ENCODE measurements at regions not wholly inside any gene's neighbourhood (a gene's known extent, or its start where the extent isn't known, plus 50 kb on each side); places are given as distances from the start of the nearest gene placed in this dataset.

DNA sequence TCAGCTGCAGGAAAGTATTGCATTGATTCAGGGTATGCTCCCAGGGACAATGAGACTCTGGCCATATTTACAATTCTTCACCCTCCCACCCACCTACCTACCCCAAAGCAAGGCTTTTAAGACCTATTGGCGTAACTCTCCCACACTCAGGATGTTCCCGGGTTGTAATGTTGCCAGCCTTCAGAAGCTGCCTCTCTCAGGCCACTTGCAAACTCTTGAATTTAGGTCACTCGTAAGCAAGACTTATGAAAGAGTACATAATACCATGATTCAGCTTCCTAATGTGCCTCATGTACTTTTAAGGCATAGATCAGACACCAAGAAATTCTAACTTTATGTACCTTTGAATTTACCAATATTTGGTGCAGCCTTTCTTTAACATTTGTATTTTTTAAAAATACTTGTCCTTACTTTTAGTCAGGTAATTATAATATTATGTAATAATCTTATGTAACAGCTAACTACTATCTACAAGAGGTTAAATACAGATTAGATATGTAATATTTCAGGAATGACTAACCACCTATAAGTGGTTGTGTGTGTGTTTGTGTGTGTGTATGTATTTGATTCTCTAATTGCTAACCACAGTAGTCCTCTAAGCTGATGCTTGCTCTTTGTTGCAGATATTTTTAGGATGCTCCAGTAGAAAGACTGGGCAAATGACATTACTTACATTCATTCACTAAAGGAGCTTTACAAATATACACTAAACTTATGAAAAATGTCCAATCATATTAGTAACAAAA, 630.5 kb upstream of the MEF2C start:
- TF ChIP-seq, protein P1, sequence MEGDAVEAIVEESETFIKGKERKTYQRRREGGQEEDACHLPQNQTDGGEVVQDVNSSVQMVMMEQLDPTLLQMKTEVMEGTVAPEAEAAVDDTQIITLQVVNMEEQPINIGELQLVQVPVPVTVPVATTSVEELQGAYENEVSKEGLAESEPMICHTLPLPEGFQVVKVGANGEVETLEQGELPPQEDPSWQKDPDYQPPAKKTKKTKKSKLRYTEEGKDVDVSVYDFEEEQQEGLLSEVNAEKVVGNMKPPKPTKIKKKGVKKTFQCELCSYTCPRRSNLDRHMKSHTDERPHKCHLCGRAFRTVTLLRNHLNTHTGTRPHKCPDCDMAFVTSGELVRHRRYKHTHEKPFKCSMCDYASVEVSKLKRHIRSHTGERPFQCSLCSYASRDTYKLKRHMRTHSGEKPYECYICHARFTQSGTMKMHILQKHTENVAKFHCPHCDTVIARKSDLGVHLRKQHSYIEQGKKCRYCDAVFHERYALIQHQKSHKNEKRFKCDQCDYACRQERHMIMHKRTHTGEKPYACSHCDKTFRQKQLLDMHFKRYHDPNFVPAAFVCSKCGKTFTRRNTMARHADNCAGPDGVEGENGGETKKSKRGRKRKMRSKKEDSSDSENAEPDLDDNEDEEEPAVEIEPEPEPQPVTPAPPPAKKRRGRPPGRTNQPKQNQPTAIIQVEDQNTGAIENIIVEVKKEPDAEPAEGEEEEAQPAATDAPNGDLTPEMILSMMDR (conservative IDR thresholded peaks at IDR 0.05; ENCODE audit: low read depth, low read length): no peak
- no peak for TF ChIP-seq EZH2 (IDR thresholded peaks at IDR 0.05; ENCODE audit: low read length, unreplicated experiment)

Measured in PC-3 (cell line).